Activated naive CD4-positive, alpha-beta T cell treated with anti-CD3 and anti-CD28 coated beads, Interleukin-2, amount 50 U/mL, for 16 hours (primary cell): ENCODE measurements at regions not wholly inside any gene's neighbourhood (a gene's known extent, or its start where the extent isn't known, plus 50 kb on each side); places are given as distances from the start of the nearest gene placed in this dataset.
"Not testable (repeated sequence)": the region's sequence is repeated elsewhere in the genome, so short reads cannot be mapped to it uniquely, and the experiment has no call there.

Source experiments
- DNase-seq: peaks from one replicate; pipeline ENCODE4 v3.0.0-alpha.2; 2020

DNA sequence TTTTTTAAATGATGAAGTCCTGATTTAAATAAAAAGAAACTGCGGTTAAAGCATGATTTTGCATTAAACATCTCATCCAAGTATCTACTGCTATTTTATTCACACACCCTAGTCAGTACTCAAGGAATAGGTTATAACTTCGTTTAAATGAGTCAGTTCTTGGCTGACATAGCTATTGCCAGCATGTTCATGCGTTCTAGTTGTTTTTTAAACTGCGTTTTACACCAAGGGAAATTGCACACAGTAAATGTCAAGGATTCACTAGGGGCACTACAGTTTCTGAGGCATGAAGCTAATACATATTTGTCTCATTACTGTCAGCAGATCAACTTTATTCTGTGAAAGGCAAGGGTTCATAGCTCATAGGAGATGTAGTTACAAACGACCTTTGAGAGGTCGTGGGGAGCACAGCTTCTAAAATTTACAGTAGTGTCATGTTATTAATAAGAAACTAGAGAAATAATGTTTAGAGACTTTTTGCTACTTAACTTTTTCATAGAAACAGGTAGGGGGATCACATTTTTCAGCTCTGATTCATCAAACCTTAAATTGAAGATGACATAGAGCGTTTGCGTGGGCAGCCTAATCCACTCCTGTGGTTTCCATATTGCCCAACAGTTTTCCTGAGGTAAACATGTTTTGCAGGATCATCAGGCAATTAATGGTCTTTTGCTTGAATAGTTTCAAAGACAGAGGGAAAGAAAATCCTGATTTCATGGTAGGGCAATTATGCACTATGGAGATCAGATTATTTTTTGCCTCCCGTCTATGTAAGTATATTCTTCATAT lies 2222.7 kb upstream of the WWC1 start:
- DNase-seq, result no peak

DNA sequence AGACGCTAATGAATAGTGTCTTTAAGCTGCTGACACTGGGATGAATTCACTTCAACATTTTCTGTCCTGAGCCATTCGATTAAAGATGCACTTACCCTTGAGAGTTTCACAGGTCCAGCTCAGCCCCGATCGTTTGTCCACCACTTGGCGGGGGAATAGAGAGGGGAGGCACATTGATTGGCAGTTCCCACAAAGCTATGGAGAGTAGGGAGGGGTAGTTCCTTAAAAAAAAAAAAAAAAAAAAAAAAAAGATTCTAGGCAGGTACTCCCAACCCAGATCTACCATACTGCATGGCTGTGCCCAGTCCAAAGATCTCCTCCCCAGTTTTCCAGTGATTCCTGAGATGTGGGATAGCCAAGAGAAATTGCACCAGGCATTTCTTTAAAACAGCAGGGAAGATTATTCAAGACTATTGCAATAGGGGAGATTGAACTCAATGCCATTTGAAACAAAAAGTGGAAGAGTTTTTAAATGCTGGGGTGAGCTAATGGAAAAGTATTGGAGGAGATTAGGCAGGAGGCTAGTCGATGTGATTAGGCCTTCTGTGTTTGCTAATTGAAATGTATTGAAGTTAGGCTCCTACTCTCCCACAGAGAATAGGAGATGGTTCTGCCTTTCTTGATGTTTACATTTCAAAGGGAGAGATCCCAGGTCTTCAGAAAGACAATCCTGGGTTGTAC lies 2217.4 kb upstream of the WWC1 start:
- no peak for DNase-seq

DNA sequence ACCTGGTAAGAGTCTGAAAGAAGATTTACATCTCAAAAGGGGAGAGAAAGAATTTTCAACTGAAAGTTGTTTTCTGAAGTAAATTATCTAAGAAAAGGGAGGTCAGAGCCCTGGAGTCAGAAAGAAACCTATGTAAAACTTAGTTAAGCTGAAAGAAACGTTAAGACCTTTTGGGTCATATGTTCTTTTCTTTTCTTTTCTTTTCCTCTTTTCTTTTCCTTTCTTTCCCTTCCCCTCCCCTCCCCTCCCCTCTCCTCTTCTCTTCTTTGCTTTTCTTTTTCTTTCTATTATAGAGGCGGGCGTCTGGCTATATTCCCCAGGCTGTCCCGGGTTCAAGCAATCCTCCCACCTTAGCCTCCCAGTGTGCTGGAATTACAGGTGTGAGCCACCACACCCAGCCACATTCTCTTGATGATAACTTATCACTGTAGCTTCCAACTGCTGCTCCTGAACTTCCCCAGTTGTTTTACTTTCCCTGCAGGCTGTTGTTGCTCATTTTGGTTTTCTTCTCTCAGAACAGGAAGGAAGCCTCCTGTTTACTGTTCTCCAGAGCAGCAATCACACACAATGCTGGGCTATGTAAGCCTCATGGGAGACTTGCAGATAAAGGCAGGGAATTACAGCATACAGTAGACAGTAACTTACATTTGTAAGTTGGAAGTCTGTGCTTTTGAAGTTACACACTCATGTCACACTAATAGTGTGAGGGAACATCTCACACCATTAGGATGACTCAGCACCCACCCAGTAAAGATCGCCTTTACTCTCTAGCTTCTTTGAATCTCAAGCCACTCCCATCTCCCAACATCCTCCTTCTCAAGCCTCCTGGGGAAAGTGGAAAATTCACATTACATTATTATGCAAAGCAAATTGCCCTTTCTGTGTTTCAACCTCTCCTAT lies 2216.6 kb upstream of the WWC1 start:
- DNase-seq, result no peak

GRCh38 chr5:166083183-166083959 lies 2208.1 kb upstream of the WWC1 start:
- no peak for DNase-seq

GRCh38 chr5:166086568-166086967 lies 2204.9 kb upstream of the WWC1 start:
- DNase-seq, result no peak

DNA sequence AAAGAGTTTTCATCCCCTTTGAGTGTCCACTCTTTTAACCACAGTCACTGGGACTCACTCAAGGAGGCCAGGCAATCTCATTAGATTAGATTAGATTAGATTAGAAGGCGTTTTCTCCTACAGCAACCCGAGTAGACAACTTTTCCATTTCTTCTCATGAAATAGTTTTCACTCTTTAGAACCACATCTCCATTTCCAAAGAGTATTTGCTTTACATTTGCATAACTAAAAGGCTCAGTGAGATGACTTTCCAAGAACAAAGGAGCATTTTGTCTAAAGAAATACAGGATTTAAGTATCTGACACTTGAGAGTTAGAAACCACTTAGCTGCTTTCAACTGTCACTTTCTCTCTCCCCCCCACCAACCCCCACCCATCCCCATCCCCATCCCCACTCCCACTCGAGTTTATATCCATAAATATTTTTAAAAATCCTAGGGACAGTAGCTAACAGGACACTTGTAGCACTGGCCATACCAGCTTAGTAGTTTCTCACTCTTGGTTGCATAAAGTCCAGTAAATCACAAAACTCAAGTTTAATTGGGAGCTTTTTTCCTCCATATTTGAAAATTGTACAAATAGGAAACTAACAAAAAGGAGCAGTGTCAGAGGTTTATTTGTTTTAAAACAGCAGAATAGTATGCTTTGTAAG lies 2202.9 kb upstream of the WWC1 start:
- DNase-seq, result no peak

- DNase-seq, result no peak
Observed at GRCh38 chr5:166091931-166092330, 2199.5 kb upstream of the WWC1 start.

DNA sequence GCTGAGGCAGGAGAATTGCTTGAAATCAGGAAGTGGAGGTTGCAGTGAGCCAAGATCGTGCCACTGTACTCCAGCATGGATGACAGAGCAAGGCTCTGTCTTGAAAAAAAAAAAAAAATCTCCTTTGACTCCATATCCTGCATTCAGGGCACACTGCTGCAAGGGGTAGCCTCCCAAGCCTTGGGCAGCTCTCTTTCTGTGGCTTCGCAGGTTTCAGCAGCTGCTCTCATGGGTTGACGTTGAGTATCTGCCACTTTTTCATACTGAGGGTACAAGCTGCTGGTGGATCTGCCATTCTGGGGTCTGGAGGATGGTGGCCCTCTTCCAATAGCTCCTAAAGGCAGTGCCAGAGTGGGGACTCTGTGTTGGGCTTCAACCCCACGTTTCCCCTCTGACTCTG lies 2198.1 kb upstream of the WWC1 start:
- no peak for DNase-seq

DNA sequence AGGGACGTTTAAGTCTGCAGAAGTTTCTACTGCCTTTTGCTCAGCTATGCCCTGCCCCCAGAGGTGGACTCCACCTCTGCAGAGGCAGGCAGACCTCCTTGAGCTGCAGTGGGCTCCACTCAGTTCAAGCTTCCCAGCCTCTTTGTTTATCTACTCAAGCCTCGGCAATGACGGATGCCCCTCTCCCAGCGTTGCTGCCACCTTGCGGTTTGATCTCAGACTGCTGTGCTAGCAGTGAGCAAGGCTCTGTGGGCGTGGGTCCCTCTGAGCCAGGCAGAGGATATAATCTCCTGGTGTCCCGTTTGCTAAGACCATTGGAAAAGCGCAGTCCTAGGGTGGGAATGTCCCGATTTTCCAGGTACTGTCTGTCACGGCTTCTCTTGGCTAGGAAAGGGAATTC lies 2188.5 kb upstream of the WWC1 start:
- DNase-seq, result no peak

DNA sequence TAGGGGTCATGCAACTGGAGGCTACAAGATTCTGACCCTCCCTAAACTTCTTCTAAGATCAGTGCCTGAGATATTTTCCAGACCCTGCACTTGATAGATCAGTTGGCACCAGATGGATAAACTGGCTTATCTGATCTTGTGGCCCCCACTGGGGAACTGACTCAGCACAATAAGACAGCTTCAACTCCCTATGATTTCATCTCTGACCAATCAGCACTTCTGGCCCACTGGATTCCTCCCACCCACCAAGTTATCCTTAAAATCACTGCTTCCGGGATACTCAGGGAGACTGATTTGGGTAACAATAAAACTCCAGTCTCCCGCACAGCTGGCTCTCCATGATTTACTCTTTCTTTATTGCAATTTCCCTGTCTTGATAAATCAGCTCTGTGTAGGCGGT lies 2180.4 kb upstream of the WWC1 start:
- no peak for DNase-seq

- no peak for DNase-seq
Observed at GRCh38 chr5:166117072-166118066, 2174.1 kb upstream of the WWC1 start.

DNA sequence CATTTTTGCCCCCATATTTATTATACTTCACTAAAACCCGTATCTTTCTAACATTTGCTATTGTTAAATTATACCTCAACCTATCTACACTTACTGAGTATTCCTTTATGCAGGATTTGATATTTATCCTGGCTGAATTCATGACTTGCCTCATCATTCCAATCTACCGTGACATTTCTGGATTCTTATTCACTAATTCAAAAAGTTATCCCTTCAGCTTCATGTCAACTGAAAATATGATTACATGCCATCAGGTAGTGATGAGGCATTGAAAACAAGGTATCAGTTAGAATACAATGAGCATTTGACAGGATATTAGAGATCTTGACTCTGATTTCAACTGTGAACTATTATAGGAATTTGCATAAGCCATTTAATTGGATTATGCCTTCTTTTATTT lies 2171.9 kb upstream of the WWC1 start:
- DNase-seq, result no peak

DNA sequence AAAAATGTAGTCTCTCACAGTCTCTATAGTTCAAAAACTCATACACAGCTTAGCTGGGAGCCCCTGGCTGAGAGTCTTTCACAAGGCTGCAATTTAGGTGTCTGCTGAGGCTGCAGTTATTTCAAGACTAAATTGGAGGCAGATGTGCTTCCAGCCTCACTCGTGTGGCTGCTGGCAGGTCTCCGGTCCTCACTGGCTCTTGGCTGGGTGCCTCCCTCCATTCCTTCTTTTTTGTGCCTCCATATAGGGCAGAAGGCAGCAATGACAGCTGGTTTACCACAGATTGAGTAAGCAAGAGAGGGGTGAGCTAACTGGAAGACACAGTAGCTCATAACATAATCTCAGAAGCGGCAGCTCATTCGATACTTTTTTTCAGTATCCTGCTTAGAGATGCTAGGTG lies 2167.7 kb upstream of the WWC1 start:
- DNase-seq, result no peak

DNA sequence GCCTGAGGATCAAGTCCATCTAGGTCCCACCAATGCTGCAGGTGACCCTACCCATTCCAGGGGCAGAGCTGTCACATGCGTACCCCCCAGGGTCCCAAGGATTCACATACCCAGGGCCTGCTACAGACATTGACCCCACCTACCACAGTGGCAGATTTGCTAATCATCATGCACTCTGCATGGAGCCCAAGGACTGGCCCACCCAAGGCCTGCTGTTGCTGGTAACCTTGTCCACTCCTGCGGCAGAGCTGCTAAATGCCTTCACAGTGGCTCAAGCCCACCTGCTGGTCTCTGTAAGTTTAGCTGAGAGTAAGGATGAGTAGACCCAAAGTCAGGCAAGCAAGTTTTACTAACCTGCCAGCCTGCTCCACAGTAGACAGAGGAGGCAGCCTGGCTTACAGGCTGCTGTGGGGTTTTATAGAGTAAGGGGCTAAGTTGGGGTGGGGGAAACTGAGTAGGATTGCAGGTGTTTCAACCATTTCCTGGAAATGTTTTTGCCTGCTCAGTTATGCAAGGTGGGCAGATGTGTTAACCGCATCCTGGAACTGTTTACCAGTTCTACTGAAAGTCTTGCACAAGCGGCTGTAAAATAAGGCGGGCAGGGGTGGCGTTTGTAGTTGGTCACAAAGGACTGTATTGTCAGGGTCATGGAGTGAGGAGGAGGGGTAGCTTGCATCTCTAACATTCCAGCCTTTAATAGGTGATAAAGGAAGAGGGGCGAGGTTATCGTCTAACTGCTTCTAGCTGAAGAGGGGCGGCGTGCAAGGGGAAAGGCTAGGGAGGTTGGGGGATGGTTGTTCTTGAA lies 2163.5 kb upstream of the WWC1 start:
- DNase-seq, result no peak

DNA sequence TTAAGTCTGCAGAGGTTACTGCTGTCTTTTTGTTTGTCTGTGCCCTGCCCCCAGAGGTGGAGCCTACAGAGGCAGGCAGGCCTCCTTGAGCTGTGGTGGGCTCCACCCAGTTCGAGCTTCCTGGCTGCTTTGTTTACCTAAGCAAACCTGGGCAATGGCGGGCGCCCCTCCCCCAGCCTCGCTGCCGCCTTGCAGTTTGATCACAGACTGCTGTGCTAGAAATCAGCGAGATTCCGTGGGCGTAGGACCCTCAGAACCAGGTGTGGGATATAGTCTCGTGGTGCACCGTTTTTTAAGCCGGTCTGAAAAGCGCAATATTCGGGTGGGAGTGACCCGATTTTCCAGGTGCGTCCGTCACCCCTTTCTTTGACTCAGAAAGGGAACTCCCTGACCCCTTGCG lies 2146.3 kb upstream of the WWC1 start:
- DNase-seq, result not testable (repeated sequence)

DNA sequence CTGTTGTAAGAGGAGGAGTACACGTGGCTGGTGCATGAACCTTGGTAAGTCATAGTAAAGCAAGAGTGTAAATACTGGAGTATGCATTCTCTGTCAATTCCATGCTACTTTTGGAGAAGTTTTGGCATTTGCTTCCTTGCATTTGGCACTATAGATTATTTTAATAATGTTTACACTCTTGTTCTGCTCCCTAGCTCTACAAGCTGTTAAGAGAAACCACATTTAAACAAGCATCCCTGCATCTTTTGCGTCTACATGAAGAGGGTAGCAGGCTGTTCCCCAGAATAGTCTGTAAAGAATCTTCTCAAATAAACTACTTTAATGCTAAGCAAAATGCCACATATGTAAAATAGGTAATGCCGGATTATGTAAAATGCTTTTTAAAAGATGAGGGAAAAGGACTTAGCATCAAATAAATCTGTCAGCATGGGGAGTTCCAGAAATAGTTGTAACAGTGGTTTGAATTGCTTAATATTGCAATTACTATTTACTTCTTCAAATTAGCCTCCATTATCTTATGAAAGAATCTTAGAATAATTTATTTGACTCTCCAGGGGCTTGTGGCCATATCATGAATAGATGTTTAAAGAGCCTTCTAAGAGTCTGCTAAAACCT lies 2127.3 kb upstream of the WWC1 start:
- no peak for DNase-seq

GRCh38 chr5:166165596-166165995 lies 2125.8 kb upstream of the WWC1 start:
- DNase-seq, result no peak

GRCh38 chr5:166166071-166166470 lies 2125.4 kb upstream of the WWC1 start:
- DNase-seq, result no peak

- DNase-seq, result no peak
Observed at GRCh38 chr5:166172597-166172996, 2118.8 kb upstream of the WWC1 start.
